NCI-H524 (cell line): ENCODE measurements at regions not wholly inside any gene's neighbourhood (a gene's known extent, or its start where the extent isn't known, plus 50 kb on each side); places are given as distances from the start of the nearest gene placed in this dataset.
A peak's percentile ranks its signal among the peaks of the same experiment; 100 is the strongest.

Experiments used
- DNase-seq, 2 experiments: peaks; one replicate each; lab custom pipeline; 2025; lab: John Stamatoyannopoulos, UW

DNA sequence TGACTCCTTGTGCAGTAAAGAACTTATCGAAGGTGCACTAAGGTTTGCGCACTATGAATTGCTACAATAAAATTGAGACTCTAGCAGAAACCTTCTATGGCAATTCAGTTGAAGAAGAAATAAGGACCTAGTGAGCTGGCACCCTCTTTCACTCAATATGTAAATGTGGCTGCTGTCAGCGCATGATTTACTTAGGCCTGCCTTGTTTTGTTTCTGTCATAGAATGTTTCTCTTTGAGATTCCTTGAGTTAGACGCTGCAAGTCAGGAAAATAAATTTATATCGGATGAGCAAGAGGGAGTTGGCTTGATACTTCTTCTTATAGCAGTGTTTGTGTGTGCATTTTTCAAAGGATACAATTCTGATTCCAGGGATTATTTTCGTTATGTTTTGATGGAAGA, 322.1 kb downstream of the BLID start:
- no peak for DNase-seq

DNA sequence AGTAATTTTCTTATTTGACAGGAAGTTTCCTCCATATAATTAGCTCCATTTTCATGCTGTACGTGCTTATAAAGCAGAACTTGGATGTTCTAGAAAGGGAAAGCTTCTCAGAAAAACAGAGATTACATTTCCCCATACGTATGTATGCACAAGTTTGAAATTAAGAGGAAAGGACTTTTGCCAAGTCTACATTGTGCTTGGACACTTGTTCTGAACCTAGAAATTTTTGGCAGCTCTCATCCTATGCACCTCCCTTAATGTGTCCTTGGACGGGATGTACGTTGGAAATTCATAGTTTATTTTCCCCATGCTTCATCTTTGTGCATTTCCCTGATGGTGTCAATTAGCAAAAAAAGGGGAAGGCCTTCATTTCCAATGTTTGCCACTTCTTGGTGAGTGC, 322.7 kb downstream of the BLID start:
- DNase-seq: no peak

GRCh38 chr11:121792185-121792584, 323.8 kb downstream of the BLID start:
- DNase-seq: no peak

DNA sequence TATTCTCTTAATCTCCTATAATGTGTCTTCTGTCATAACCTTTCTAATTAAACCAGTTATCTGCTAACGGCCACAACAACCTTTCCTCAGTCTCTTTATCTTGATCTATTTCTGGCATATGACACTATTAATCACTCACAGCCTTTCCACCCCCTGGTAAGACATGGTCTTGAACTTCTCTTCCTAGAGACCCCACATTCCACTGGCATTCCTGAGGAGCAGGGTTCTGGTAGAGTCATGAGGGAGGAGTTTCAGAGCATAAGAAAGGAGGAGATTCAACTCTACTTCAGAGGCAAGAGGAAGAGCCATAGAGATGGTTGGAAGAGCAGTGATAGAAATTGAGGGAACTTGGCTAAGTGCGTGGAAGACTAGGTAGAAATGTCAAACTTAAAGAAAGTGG, 325.6 kb downstream of the BLID start:
- DNase-seq: no peak

DNA sequence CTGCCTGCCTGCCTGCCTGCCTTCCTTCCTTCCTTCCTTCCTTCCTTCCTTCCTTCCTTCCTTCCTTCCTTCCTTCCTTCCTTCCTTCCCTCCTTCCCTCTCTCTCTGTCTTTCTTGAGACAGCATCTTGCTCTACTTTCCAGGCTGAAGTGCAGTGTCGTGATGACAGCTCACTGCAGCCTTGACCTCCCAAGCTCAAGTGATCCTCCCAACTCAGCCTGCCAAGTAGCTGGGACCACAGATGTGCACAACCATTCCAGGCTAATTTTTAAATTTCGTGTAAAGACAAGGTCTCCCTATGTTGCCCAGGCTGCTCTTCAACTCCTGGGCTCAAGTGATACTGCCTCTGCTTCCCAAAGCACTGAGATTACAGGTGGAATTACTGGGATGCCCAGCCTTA, 328.2 kb upstream of the SORL1-AS1 start:
- DNase-seq: no peak

GRCh38 chr11:121777056-121777455, 324.3 kb upstream of the SORL1-AS1 start:
- DNase-seq: no peak

GRCh38 chr11:121775276-121775675, 322.5 kb upstream of the SORL1-AS1 start:
- no peak for DNase-seq

- DNase-seq: no peak
Measured at GRCh38 chr11:121773076-121773475, 320.3 kb upstream of the SORL1-AS1 start.

GRCh38 chr11:121770939-121771595, 318.3 kb upstream of the SORL1-AS1 start:
- DNase-seq: no peak

GRCh38 chr11:121769191-121769590, 316.4 kb upstream of the SORL1-AS1 start:
- no peak for DNase-seq

DNA sequence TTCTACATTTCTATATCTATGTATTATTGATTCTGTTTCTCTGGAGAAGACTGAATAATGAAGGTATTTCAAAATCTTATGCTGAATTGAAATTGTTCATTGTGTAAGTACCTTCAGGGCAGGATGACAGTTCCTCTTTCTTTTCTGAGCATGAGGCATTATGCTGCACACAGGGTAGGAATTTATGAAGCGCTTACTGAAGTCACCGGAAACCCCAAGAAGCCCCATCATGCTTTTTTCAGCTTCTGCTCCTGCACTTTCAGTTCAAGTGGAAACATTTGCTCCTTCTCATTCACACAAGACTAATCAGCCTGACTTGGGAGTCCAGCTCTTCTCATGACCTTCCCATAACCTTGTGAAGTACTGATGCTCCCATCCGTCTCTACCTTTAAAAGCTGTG, 314.7 kb upstream of the SORL1-AS1 start:
- DNase-seq: no peak

DNA sequence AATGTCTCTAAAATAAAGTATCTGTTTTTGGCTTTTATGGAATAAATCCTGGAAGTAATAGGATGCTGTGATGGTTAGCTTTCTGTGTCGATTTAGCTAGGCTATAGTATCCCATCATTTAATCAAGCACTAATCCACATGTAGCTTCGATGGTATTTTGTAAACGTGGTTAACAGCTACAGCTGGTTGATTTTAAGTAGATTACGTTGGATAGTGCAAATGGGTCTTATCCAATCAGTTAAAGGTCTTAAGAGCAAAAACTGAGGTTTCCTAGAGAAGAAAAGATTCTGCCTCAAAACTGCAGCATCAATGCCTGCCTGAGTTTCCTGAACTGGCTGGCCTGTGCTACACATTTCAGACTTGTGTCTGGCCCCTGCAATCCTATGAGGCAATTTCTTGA, 314.2 kb upstream of the SORL1-AS1 start:
- DNase-seq: no peak

- DNase-seq: no peak
Measured at GRCh38 chr11:121766166-121766565, 313.4 kb upstream of the SORL1-AS1 start.

DNA sequence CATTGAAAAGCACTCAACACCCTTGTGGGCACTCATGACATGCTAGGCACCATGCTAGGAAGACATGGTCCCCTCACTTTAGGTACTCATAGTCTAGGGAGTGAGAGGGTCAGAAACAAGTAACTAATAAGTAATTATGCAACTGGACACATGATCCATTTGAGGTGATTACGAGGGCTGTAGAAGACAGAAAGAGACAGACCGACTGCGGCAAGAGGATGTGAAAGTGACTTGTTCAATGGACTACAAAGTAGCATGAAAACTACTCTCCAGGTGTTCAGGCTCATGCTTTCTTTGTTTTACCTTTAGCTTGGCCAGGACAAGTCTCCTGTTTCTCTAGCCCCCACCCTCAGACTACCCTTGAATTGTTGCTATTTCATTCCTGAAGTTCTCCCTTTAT, 310.8 kb upstream of the SORL1-AS1 start:
- no peak for DNase-seq

GRCh38 chr11:121762820-121763219, 310.1 kb upstream of the SORL1-AS1 start:
- DNase-seq: peak; percentile 82 to 95

DNA sequence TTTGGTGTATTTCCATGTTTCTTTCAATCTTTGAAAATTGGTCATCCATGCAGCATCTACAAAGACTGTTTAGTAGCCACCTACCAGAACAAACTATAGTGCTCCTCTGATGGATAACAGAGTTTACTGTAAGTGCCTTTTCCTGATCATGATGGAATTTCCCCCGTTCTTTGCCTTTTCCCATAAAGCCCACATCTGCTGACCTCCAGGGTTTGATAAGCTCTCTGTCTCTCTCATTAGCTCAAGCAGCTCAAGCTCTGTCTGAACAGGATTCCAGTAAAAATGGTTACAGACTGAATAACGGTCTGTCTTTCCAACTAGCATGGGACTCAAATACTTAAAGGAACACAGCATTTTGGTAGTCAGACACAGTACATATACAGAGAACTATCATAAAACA, 308.4 kb upstream of the SORL1-AS1 start:
- no peak for DNase-seq

- no peak for DNase-seq
Measured at GRCh38 chr11:121757480-121758125, 304.8 kb upstream of the SORL1-AS1 start.

GRCh38 chr11:121755906-121756305, 303.1 kb upstream of the SORL1-AS1 start:
- no peak for DNase-seq

- no peak for DNase-seq
Measured at GRCh38 chr11:121755191-121755590, 302.4 kb upstream of the SORL1-AS1 start.

DNA sequence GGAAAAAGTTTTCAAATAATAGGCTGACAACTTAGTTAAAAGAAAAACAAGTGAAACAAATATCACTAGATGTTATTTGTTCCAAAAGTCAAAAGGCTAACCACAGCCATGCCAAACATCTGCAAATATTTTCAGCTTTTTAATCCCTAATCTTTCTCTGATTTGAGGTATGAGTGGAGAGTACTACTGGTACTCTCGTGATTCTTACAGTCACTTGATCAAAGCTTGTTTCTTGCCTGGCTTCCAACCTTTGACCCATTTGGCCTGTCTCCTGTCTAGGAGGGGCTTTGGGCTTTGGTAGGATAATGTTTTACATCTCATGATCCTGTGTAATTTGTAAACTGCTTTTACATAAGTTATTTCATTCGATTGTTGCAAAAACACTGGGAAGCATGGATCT, 301.8 kb upstream of the SORL1-AS1 start:
- no peak for DNase-seq

DNA sequence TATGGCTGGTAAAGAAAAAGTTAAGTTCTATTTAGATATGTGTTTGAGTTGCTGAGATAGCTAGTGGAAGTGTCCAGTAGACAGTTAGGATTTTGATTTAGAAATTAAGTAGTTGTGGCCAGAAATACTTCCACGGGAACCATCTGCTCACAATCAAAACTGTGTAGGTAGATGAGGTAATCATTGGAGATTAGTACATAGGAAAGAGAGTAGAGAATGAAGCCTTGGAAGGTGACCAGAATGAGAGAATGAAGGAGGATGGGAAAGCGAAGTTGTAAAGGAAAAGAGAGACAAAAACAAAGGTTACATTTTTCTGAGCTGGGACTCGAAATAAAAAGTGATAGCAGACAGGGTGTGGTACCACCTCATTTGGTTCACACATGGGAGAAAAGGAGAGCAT, 296.9 kb upstream of the SORL1-AS1 start:
- no peak for DNase-seq

- DNase-seq: no peak
Measured at GRCh38 chr11:121748068-121748467, 295.3 kb upstream of the SORL1-AS1 start.

- no peak for DNase-seq
Measured at GRCh38 chr11:121743285-121743684, 290.5 kb upstream of the SORL1-AS1 start.

GRCh38 chr11:121741761-121742361, 289.1 kb upstream of the SORL1-AS1 start:
- DNase-seq: no peak
